GM12878 (cell line): ENCODE measurements at regions not wholly inside any gene's neighbourhood (a gene's known extent, or its start where the extent isn't known, plus 50 kb on each side); places are given as distances from the start of the nearest gene placed in this dataset.

Experiments
- CBX5 ChIP-seq: sonication (generic); IDR thresholded peaks from 2 replicates; pipeline ENCODE4 v1.6.1; 2016; ENCODE audit warnings: low read depth, moderate library complexity, mild to moderate bottlenecking, inconsistent platforms
- CEBPB ChIP-seq, 2 experiments: fragments of 150-350 bp in 1 of 2; IDR thresholded peaks; 2 replicates each; pipeline ENCODE4 v1.6.1; 2012 to 2014; ENCODE audit warnings: low read depth in 2 of 2, low read length in 2 of 2, borderline replicate concordance in 1 of 2, inconsistent platforms in 1 of 2
- CREB1 ChIP-seq: IDR thresholded peaks from 2 replicates; pipeline ENCODE4 v1.6.1; 2012; ENCODE audit warnings: low read depth, mild to moderate bottlenecking, inconsistent platforms
- CREM ChIP-seq: IDR thresholded peaks from 2 replicates; pipeline ENCODE4 v1.6.1; 2014; ENCODE audit warnings: antibody characterized with exemption, low read depth
- EZH2 ChIP-seq: IDR thresholded peaks from 2 replicates; pipeline ENCODE4 v1.6.1; 2012; ENCODE audit warnings: low read depth, mild to moderate bottlenecking, control low read depth, inconsistent platforms, low read length, borderline replicate concordance; ENCODE audit not compliant: control insufficient read depth
- HDAC6 ChIP-seq: fragments of 200-600 bp; sonication (generic); IDR thresholded peaks from one replicate; pipeline ENCODE4 v1.8.0; 2017; ENCODE audit warnings: antibody characterized with exemption; ENCODE audit not compliant: unreplicated experiment
- RAD21 ChIP-seq: IDR thresholded peaks from 2 replicates; pipeline ENCODE4 v1.6.1; 2011; ENCODE audit warnings: mild to moderate bottlenecking, low read depth, low read length, moderate library complexity; ENCODE audit not compliant: insufficient read depth
- RAD51 ChIP-seq: fragments of 450-650 bp; IDR thresholded peaks from 2 replicates; pipeline ENCODE4 v1.6.1; 2016; ENCODE audit warnings: moderate library complexity, mild to moderate bottlenecking, inconsistent platforms
- TF ChIP-seq, protein P1 (sequence below), 3 experiments: IDR thresholded peaks in 2 of 3; conservative IDR thresholded peaks in 1 of 3; 2 replicates each; pipeline ENCODE4 v1.5.1; 2011; ENCODE audit warnings: low read depth in 3 of 3, low read length in 3 of 3, mild to moderate bottlenecking in 3 of 3, control low read depth in 2 of 3, moderate library complexity in 2 of 3, inconsistent platforms in 1 of 3, mixed read lengths in 1 of 3; ENCODE audit not compliant: control insufficient read depth in 2 of 3, insufficient read depth in 1 of 3; ENCODE audit errors: extremely low read depth in 1 of 3

DNA sequence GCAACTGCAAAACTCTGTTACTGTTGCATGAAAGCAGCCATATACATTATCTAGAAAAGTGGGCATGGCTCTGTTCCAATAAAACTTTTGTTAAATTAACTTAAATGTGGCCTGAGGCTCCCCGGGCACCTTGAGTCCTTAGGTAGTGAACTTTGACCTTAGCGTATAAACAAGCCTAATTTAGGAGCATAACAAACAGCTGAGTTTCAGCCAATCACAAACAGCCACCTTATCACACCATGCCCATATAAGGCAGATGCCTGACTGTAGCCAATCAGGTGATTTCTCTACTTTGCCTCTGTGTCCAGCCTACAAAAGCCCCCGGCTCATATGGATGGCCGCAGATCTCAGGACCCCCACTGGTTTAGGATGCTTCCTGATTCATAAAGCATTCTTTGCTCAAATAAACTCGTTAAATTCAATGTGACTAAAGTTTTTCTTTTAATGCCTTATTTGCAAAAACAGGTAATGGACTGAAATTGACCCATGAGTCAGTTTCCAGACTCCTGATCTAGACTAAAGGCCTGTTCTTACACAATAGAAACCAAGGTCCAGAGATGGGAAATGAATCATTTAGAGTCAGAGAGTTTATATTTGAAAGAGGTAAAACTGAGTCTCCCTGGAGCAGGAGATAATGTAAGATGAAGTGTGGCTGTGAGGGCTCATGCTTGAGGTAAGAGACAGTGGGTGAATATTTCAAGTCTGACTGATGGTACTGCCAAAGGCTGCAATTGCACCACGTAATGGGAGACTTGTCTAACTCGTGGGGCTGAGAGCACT, 130.2 kb downstream of the FGF9 start:
- TF ChIP-seq CEBPB (IDR thresholded peaks at IDR 0.05; ENCODE audit: borderline replicate concordance in 1 of 2, low read depth in 2 of 2, low read length in 2 of 2) (no peak), HDAC6 (no peak), CBX5 (no peak), EZH2 (no peak), RAD51 (no peak), RAD21 (no peak), CREB1 (no peak), CREM (no peak)
- TF ChIP-seq, protein P1, sequence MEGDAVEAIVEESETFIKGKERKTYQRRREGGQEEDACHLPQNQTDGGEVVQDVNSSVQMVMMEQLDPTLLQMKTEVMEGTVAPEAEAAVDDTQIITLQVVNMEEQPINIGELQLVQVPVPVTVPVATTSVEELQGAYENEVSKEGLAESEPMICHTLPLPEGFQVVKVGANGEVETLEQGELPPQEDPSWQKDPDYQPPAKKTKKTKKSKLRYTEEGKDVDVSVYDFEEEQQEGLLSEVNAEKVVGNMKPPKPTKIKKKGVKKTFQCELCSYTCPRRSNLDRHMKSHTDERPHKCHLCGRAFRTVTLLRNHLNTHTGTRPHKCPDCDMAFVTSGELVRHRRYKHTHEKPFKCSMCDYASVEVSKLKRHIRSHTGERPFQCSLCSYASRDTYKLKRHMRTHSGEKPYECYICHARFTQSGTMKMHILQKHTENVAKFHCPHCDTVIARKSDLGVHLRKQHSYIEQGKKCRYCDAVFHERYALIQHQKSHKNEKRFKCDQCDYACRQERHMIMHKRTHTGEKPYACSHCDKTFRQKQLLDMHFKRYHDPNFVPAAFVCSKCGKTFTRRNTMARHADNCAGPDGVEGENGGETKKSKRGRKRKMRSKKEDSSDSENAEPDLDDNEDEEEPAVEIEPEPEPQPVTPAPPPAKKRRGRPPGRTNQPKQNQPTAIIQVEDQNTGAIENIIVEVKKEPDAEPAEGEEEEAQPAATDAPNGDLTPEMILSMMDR (IDR thresholded peaks at IDR 0.05 in 2 of 3, conservative IDR thresholded peaks at IDR 0.05 in 1 of 3; ENCODE audit: control insufficient read depth in 2 of 3, extremely low read depth in 1 of 3, insufficient read depth in 1 of 3, low read depth in 3 of 3, low read length in 3 of 3), result no peak
